ENCODE measurements at regions not wholly inside any gene's neighbourhood (a gene's known extent, or its start where the extent isn't known, plus 50 kb on each side); places are given as distances from the start of the nearest gene placed in this dataset.

GRCh38 chr3:187841560-187841959, 96.3 kb upstream of the BCL6 start:
- DNase-seq (ENCODE audit: low read depth, low spot score) (no peak), ATAC-seq (no peak)
- no peaks in the 10 kb centered on the region for H3K79me2 ChIP-seq (ENCODE audit: insufficient read depth, low read length)
- TF ChIP-seq SIN3A (IDR thresholded peaks at IDR 0.05; ENCODE audit: low read depth): no peak
- no peak for TF ChIP-seq ELF1 (IDR thresholded peaks at IDR 0.05; ENCODE audit: borderline replicate concordance, low read depth)
- no peak for TF ChIP-seq JUND (IDR thresholded peaks at IDR 0.05)
- TF ChIP-seq EZH2 (IDR thresholded peaks at IDR 0.05): no peak
- TF ChIP-seq YY1 (IDR thresholded peaks at IDR 0.05; ENCODE audit: extremely low read depth, insufficient replicate concordance, low read depth, low read length): no peak
- no peak for TF ChIP-seq POLR2A (IDR thresholded peaks at IDR 0.05; ENCODE audit: borderline replicate concordance, extremely low read depth, insufficient read depth, insufficient read length)
- TF ChIP-seq SP1 (IDR thresholded peaks at IDR 0.05; ENCODE audit: low read depth): no peak
- TF ChIP-seq CEBPB (IDR thresholded peaks at IDR 0.05; ENCODE audit: low read depth): no peak
- no peak for TF ChIP-seq ATF3 (IDR thresholded peaks at IDR 0.05)
- TF ChIP-seq CTCF (IDR thresholded peaks at IDR 0.05 in 2 of 3, conservative IDR thresholded peaks at IDR 0.05 in 1 of 3; ENCODE audit: borderline replicate concordance in 1 of 3, insufficient read depth in 1 of 3, low read depth in 2 of 3, low read length in 2 of 3): no peak
- no peak for TF ChIP-seq ZFX (IDR thresholded peaks at IDR 0.05)
- no peak for TF ChIP-seq REST (IDR thresholded peaks at IDR 0.05; ENCODE audit: low read depth)
- TF ChIP-seq POLR2AphosphoS5 (IDR thresholded peaks at IDR 0.05; ENCODE audit: low read depth, low read length): no peak
- TF ChIP-seq FOSL1 (IDR thresholded peaks at IDR 0.05; ENCODE audit: low read depth): no peak
- TF ChIP-seq TCF7L2 (IDR thresholded peaks at IDR 0.05; ENCODE audit: borderline replicate concordance, extremely low read depth, insufficient read depth, insufficient read length): no peak
- no peak for TF ChIP-seq SRF (IDR thresholded peaks at IDR 0.05; ENCODE audit: low read depth)
- no peak for TF ChIP-seq EZH2phosphoT487 (IDR thresholded peaks at IDR 0.05; ENCODE audit: borderline replicate concordance)
- H2AFZ ChIP-seq (ENCODE audit: low read depth, low read length, poor library complexity, severe bottlenecking): no peak overlapping the region
- no peak overlapping the region for H3K4me2 ChIP-seq (ENCODE audit: low read length)
- H3K36me3 ChIP-seq (ENCODE audit: control insufficient read depth in 1 of 2, insufficient read depth in 2 of 2, low read length in 2 of 2): no peaks in the 10 kb centered on the region
- H3K4me1 ChIP-seq (ENCODE audit: control insufficient read depth in 1 of 2, insufficient read depth in 2 of 2, low read length in 2 of 2): peaks cover 0 to 3% of the 10 kb centered on the region in 2 experiments; a peak in 1 of 4 replicates
- no peaks in the 10 kb centered on the region for H3K27me3 ChIP-seq (ENCODE audit: insufficient read depth, low read length)
- ChIA-PET CTCF (no interaction called here), RAD21 (ENCODE audit: low non-redundant PET in 1 of 2, low total read pairs in 2 of 2, uncharacterized antibody in 2 of 2, unreplicated experiment in 2 of 2) (no interaction called here), POLR2A (no interaction called here)
- no TSS peak for BruUV-seq (replicated peaks)
- no peak overlapping the region for H3K27ac ChIP-seq (ENCODE audit: low read depth, low read length)
- H3K9me3 ChIP-seq (ENCODE audit: control insufficient read depth in 1 of 2, insufficient read depth in 1 of 2, low read depth in 1 of 2, low read length in 2 of 2): no peaks in the 10 kb centered on the region
- intact Hi-C loops (cut with micrococcal nuclease): no loop called here
- no peaks in the 10 kb centered on the region for H3K9me2 ChIP-seq (ENCODE audit: insufficient read depth)
- no peaks in the 10 kb centered on the region for H4K20me1 ChIP-seq (ENCODE audit: insufficient read depth)
- H3K9ac ChIP-seq (ENCODE audit: low read length): no peak overlapping the region
- no peak overlapping the region for H3K4me3 ChIP-seq (replicated peaks in 1 of 2; ENCODE audit: low read depth in 1 of 2, low read length in 2 of 2)

All from HCT116 (cell line).